Spleen (tissue), 11 donors: ENCODE measurements at regions not wholly inside any gene's neighbourhood (a gene's known extent, or its start where the extent isn't known, plus 50 kb on each side); places are given as distances from the start of the nearest gene placed in this dataset.

Experiments
- DNase-seq: peaks from one replicate; pipeline ENCODE4 v3.0.0-alpha.2; 2020
- H3K27ac ChIP-seq, 8 donors: fragments of 200-600 bp; sonication (generic) in 7 of 8; 1 replicate in 4 of 8; 2 replicates in 4 of 8; pipeline versions ENCODE4 v1.5.0 to v1.8.0; 2016 to 2021; ENCODE audit warnings: inconsistent platforms in 4 of 8, mild to moderate bottlenecking in 4 of 8, moderate library complexity in 1 of 8
- H3K27me3 ChIP-seq, 7 donors: fragments of 200-600 bp; sonication (generic) in 6 of 7; replicated peaks in 1 of 7; 1 replicate in 4 of 7; 2 replicates in 3 of 7; pipeline versions ENCODE4 v1.5.0 to v1.8.0; 2016 to 2021; ENCODE audit warnings: inconsistent platforms in 3 of 7, mild to moderate bottlenecking in 1 of 7
- H3K36me3 ChIP-seq, 6 donors: fragments of 200-600 bp; sonication (generic) in 5 of 6; 1 replicate in 4 of 6; 2 replicates in 2 of 6; pipeline versions ENCODE4 v1.5.0 to v1.8.0; 2016 to 2021; ENCODE audit warnings: inconsistent platforms in 2 of 6
- H3K4me1 ChIP-seq, 6 donors: fragments of 200-600 bp; sonication (generic) in 5 of 6; 1 replicate in 3 of 6; 2 replicates in 3 of 6; pipeline versions ENCODE4 v1.5.0 to v1.8.0; 2016 to 2021; ENCODE audit warnings: inconsistent platforms in 3 of 6
- H3K4me3 ChIP-seq, 8 donors: fragments of 200-600 bp; sonication (generic) in 7 of 8; 1 replicate in 4 of 8; 2 replicates in 4 of 8; pipeline versions ENCODE4 v1.5.0 to v1.8.0; 2016 to 2021; ENCODE audit warnings: inconsistent platforms in 4 of 8, mild to moderate bottlenecking in 4 of 8, moderate library complexity in 2 of 8
- H3K9me3 ChIP-seq, 8 donors: fragments of 200-600 bp; sonication (generic) in 7 of 8; 1 replicate in 4 of 8; 2 replicates in 4 of 8; pipeline versions ENCODE4 v1.5.0 to v1.8.0; 2016 to 2021; ENCODE audit warnings: inconsistent platforms in 4 of 8
- POLR2A ChIP-seq, 3 donors: fragments of 450-650 bp; IDR thresholded peaks; one replicate each; pipeline ENCODE4 v1.5.1; 2017; ENCODE audit warnings: antibody characterized with exemption in 3 of 3, mild to moderate bottlenecking in 1 of 3
- POLR2AphosphoS5 ChIP-seq, 3 donors: sonication (generic); formaldehyde crosslinking; IDR thresholded peaks; one replicate each; pipeline ENCODE4 v1.5.1; 2017; ENCODE audit warnings: antibody characterized with exemption in 3 of 3
- WGBS, 5 donors: extraction: QIAGEN DNeasy Blood & Tissue Kit in 3 of 5; methylation state at CpG; one replicate each; pipeline versions ENCODE4 v1.1.5 to v1.1.7; 2013 to 2018; 5-methylcytosine and 5-hydroxymethylcytosine counted together
- intact Hi-C: fragments of 100-400 bp; cut with DNase I; formaldehyde crosslinking; loops from one replicate; pipeline ENCODE4 v1.15.0; 2023; ENCODE audit warnings: low total_unique reads
- TF ChIP-seq, protein P1 (sequence below), 11 experiments: fragments of 200-600 bp in 7 of 11; fragments of 450-650 bp in 4 of 11; sonication (generic) in 4 of 11; IDR thresholded peaks in 8 of 11; conservative IDR thresholded peaks in 3 of 11; 1 replicate in 7 of 11; 2 replicates in 4 of 11; pipeline versions ENCODE4 v1.4.0 to v1.8.0; 2016 to 2021; ENCODE audit warnings: antibody characterized with exemption in 11 of 11, inconsistent platforms in 4 of 11, mild to moderate bottlenecking in 1 of 11
- donor health status: healthy with polysubstance abuse.
- donor health status: DM: no; HTN: no; CAD: no; lungs with moderate emphysema.
- donor health status: DM: no; HTN: no; CAD: no.
- donor health status: Bipolar disorder and iron deficiency.
- donor health status: healthy.
- donor health status: DM: no; HTN: no; CAD: no.
- donor health status: DM: yes; HTN: yes; CAD: no.

DNA sequence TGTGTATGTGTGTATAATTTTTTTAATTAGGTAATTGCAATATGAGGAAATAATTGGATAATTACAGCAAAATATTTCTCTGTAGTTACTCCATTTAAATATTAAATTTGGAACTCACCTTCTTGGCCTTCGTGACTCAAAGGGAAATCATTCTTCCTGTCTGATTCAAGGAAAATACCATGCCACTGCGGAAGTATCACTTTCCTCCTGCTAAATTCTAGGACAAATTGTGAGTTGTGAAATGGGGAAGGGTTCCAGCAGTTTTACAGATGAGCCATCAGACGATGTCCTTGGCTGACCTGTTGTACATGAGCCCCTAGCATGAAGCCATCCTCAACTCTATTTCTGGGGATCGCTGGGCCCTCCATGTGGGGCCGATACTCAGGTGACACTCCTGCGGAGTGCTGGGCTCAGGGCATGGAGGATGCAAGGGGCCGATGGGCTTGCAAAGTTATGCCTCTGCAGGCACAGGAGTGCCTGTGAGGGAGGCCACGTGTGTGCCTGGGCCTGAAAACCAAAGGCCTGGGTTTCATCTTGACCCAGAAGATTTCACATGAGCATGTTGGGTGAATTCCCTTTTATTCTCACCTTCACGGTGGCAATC lies 179.6 kb upstream of the TCERG1L start:
- TF ChIP-seq, protein P1, sequence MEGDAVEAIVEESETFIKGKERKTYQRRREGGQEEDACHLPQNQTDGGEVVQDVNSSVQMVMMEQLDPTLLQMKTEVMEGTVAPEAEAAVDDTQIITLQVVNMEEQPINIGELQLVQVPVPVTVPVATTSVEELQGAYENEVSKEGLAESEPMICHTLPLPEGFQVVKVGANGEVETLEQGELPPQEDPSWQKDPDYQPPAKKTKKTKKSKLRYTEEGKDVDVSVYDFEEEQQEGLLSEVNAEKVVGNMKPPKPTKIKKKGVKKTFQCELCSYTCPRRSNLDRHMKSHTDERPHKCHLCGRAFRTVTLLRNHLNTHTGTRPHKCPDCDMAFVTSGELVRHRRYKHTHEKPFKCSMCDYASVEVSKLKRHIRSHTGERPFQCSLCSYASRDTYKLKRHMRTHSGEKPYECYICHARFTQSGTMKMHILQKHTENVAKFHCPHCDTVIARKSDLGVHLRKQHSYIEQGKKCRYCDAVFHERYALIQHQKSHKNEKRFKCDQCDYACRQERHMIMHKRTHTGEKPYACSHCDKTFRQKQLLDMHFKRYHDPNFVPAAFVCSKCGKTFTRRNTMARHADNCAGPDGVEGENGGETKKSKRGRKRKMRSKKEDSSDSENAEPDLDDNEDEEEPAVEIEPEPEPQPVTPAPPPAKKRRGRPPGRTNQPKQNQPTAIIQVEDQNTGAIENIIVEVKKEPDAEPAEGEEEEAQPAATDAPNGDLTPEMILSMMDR (IDR thresholded peaks at IDR 0.05 in 8 of 11, conservative IDR thresholded peaks at IDR 0.05 in 3 of 11) = no peak
- TF ChIP-seq POLR2AphosphoS5 (IDR thresholded peaks at IDR 0.05) (no peak), POLR2A (IDR thresholded peaks at IDR 0.05) (no peak)
- Histone ChIP-seq H3K4me3 (no peak overlapping the region), H3K27ac (no peak overlapping the region), H3K4me1 (no peaks in the 10 kb centered on the region), H3K36me3 (no peaks in the 10 kb centered on the region), H3K27me3 (no peaks in the 10 kb centered on the region), H3K9me3 (peaks cover 0 to 7% (median 0%) of the 10 kb centered on the region in 8 donors)
- no peak for DNase-seq
- 63 to 85% (median 72%) methylated on average over 9 of the region's 9 CpGs for WGBS, 5 donors
- intact Hi-C loops = no loop called here

- intact Hi-C loops = no loop called here
- DNase-seq = no peak
- no peak overlapping the region for H3K4me3 ChIP-seq
- H3K27ac ChIP-seq = no peak overlapping the region
- no peaks in the 10 kb centered on the region for H3K4me1 ChIP-seq
- H3K9me3 ChIP-seq = peaks cover 0 to 9% (median 0%) of the 10 kb centered on the region in 8 donors
- H3K36me3 ChIP-seq = no peaks in the 10 kb centered on the region
- no peaks in the 10 kb centered on the region for H3K27me3 ChIP-seq
- WGBS, 5 donors = 58 to 74% (median 69%) methylated on average over 9 of the region's 9 CpGs
- no peak for TF ChIP-seq POLR2A (IDR thresholded peaks at IDR 0.05)
- TF ChIP-seq, protein P1 (IDR thresholded peaks at IDR 0.05 in 8 of 11, conservative IDR thresholded peaks at IDR 0.05 in 3 of 11) = no peak
- no peak for TF ChIP-seq POLR2AphosphoS5 (IDR thresholded peaks at IDR 0.05)
Observed at GRCh38 chr10:131492211-131492857, 180.8 kb upstream of the TCERG1L start.

DNA sequence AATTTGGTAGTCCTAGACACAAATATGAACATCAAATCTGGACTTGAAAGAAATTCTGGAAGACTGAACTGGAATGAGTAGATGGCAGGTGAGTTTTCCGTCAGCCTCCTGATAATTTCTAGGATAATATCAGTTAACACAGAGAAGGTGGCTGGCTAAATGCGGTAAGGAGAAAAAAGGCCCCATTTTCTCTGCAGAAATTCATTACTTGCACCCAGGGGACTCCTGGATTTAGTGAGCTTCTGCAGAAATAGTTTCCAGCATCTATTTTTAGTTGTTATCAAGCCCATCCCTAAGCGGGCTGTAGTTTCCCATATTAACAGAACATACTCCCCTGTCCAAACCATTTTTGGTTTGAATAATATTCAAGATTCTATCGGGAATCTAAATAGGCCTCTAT lies 181.9 kb upstream of the TCERG1L start:
- Histone ChIP-seq H3K9me3 (peaks cover 0 to 9% (median 0%) of the 10 kb centered on the region in 8 donors), H3K27ac (no peak overlapping the region), H3K4me1 (no peaks in the 10 kb centered on the region), H3K36me3 (no peaks in the 10 kb centered on the region), H3K27me3 (no peaks in the 10 kb centered on the region), H3K4me3 (no peak overlapping the region)
- no peak for DNase-seq
- intact Hi-C loops = no loop called here
- WGBS, 5 donors = 89 to 96% (median 93%) methylated on average over 4 of the region's 4 CpGs
- TF ChIP-seq POLR2A (IDR thresholded peaks at IDR 0.05) = no peak
- no peak for TF ChIP-seq POLR2AphosphoS5 (IDR thresholded peaks at IDR 0.05)
- TF ChIP-seq, protein P1 (IDR thresholded peaks at IDR 0.05 in 8 of 11, conservative IDR thresholded peaks at IDR 0.05 in 3 of 11) = no peak

- H3K4me1 ChIP-seq = no peaks in the 10 kb centered on the region
- TF ChIP-seq POLR2AphosphoS5 (IDR thresholded peaks at IDR 0.05) (no peak), POLR2A (IDR thresholded peaks at IDR 0.05) (no peak)
- TF ChIP-seq, protein P1 (IDR thresholded peaks at IDR 0.05 in 8 of 11, conservative IDR thresholded peaks at IDR 0.05 in 3 of 11) = no peak
- H3K27ac ChIP-seq = no peak overlapping the region
- DNase-seq = no peak
- H3K36me3 ChIP-seq = no peaks in the 10 kb centered on the region
- no peak overlapping the region for H3K4me3 ChIP-seq
- H3K27me3 ChIP-seq = no peaks in the 10 kb centered on the region
- 70 to 90% (median 83%) methylated on average over 1 to 5 of the region's 5 CpGs for WGBS, 5 donors
- H3K9me3 ChIP-seq = peaks cover 0 to 9% (median 0%) of the 10 kb centered on the region in 8 donors
- intact Hi-C loops = no loop called here
Observed at GRCh38 chr10:131494451-131494850, 182.9 kb upstream of the TCERG1L start.
